DND-41 (cell line): ENCODE measurements at regions not wholly inside any gene's neighbourhood (a gene's known extent, or its start where the extent isn't known, plus 50 kb on each side); places are given as distances from the start of the nearest gene placed in this dataset.

Experiments
- EZH2 ChIP-seq: IDR thresholded peaks from 3 replicates; pipeline ENCODE4 v1.6.1; 2012; ENCODE audit warnings: borderline replicate concordance, low read depth, mild to moderate bottlenecking, moderate library complexity, low read length, inconsistent platforms; ENCODE audit not compliant: severe bottlenecking
- TF ChIP-seq, protein P1 (sequence below): IDR thresholded peaks from 2 replicates; pipeline ENCODE4 v1.5.1; 2012; ENCODE audit warnings: borderline replicate concordance, low read length, moderate library complexity, mild to moderate bottlenecking; ENCODE audit not compliant: poor library complexity, severe bottlenecking; ENCODE audit errors: extremely low read depth

GRCh38 chr15:45773149-45773548, 138.3 kb downstream of the SQOR start:
- TF ChIP-seq EZH2: no peak
- TF ChIP-seq, protein P1, sequence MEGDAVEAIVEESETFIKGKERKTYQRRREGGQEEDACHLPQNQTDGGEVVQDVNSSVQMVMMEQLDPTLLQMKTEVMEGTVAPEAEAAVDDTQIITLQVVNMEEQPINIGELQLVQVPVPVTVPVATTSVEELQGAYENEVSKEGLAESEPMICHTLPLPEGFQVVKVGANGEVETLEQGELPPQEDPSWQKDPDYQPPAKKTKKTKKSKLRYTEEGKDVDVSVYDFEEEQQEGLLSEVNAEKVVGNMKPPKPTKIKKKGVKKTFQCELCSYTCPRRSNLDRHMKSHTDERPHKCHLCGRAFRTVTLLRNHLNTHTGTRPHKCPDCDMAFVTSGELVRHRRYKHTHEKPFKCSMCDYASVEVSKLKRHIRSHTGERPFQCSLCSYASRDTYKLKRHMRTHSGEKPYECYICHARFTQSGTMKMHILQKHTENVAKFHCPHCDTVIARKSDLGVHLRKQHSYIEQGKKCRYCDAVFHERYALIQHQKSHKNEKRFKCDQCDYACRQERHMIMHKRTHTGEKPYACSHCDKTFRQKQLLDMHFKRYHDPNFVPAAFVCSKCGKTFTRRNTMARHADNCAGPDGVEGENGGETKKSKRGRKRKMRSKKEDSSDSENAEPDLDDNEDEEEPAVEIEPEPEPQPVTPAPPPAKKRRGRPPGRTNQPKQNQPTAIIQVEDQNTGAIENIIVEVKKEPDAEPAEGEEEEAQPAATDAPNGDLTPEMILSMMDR: no peak
